Stimulated activated CD8-positive, alpha-beta memory T cell treated with anti-CD3 and anti-CD28 coated beads, Interleukin-15, amount 100 ng/mL, for 4 hours (primary cell): ENCODE measurements at regions not wholly inside any gene's neighbourhood (a gene's known extent, or its start where the extent isn't known, plus 50 kb on each side); places are given as distances from the start of the nearest gene placed in this dataset.

Experiments
- DNase-seq, 2 donors: peaks; one replicate each; pipeline ENCODE4 v3.0.0-alpha.2; 2020; ENCODE audit warnings: low read depth in 2 of 2

- no peak for DNase-seq
Measured at GRCh38 chr15:69626095-69627066, 173.8 kb downstream of the RPLP1 start.

DNA sequence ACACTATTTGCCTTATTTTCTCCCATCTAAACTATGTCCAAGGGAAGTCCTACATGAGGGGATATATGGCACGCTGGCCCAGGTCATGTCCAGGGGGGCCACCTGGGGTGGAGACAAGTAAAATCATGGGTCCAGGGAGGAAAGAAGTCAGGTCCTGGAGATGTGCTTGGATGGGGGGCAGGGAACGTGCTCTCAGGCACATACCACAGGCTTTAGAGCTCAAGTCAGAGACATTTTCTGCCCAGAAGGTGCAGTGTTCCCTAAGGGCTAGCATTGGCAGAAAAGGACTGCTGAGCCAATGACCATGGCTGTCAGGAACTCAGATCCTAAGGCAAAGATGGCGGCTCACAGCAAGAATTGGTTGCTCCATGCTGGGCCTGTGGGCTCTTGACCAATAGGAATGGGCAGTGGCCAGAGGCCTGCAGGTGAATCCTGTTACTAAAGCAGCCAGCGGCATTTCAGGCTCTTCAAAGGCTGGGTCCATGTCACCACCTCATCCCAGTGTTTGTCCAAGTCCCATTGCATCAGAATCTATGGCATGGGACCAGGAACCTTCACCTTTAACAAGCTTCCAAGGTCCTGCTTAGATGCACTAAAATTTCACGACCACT, 175.0 kb downstream of the RPLP1 start:
- DNase-seq, result no peak

GRCh38 chr15:69628256-69629093, 175.9 kb downstream of the RPLP1 start:
- DNase-seq, result no peak

GRCh38 chr15:69629631-69630161, 177.1 kb downstream of the RPLP1 start:
- DNase-seq, result no peak

- DNase-seq, result no peak
Measured at GRCh38 chr15:69631005-69631404, 178.4 kb downstream of the RPLP1 start.

DNA sequence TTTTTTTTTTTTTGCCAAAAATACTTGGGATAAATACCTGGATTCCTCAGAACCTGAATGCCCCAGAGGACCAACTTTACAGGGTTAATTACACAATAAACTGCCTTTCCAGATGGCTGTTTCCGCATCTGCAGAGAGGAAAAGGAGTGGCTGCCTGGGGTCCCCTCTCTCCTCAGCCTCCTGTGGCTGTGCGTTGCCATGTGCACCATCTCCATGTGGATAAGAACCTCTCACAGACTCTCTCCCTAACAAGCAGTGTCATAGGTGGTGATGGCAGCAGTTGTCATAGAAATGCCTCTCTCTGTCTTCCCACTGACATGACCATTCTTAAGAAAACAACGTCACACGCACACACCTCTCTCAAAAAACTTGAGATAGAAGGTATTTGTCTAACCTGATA, 179.4 kb downstream of the RPLP1 start:
- no peak for DNase-seq

DNA sequence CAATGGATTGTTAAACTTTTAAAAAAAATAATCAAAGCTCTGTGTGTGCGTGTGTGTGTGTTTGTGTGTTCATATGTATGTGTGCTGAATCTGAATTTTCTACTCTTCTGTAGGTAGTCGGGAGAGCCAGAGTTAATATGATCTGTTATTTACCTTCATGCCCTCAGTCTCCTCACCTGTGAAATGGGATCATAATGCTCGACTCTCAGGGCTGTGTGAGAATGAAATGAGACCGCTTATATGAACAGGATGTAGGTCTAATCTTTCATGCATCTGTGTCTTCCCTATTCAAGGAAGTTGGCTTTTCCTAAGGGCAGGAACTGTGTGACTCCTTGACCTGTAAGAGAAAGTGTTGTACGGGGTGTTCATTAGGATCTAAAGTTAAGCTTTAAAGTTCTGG, 182.2 kb downstream of the RPLP1 start:
- no peak for DNase-seq

DNA sequence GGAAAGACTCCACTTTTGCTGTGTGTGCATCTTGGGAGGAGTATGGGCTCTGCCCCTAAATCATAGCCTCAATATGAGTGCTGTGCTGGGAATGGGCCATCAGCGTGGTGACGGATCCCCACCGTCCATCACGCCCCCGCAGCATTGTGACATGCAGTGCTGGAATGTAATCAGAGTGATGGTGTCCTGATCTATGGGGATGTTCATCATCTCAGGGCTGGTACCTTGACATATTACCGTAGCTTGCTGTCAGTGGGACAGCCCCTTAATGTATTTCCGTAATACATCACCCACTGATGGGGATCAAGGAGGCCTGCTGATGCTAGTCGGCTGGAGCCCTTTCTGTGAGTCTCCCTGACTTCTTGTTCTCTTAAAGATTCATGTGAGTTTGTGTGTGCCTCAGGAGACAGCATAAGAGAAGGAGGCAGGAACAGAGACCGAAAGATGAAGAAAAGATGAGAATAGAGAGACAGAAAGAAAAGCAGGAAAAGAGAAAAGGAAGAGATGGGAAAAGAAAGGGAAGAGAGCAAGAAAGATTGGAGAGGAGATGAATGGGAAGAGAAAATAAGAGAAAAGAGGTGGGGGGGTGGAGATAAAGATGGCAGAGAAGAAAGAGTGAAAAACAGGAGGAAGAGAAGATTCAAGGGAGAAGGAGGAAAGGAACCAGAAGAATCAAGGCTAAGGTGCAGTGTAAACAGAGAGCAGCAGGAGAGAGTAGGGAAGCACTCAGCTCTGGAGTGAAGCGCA, 183.7 kb downstream of the RPLP1 start:
- no peak for DNase-seq

DNA sequence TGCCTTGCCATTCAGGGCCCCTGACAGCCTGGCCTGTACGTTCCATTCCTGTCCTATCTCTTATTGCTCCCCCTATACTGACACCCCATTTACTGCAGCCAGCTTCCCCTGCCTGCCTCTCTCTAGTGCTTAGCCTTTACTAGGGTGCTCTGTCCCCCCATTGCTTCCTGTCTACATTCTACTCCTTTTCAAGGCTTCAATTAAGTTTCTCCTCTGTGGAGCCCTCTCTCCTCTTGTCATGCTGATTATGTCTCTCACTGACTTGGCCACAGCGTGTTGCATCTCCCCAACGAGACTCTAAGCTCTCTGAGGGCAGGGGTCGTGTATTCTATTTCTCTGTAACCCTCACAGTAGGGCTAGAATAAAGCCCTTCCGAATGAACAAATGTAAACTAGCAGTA, 185.2 kb downstream of the RPLP1 start:
- DNase-seq, result no peak

- DNase-seq, result no peak
Measured at GRCh38 chr15:69643476-69643875, 190.9 kb downstream of the RPLP1 start.

DNA sequence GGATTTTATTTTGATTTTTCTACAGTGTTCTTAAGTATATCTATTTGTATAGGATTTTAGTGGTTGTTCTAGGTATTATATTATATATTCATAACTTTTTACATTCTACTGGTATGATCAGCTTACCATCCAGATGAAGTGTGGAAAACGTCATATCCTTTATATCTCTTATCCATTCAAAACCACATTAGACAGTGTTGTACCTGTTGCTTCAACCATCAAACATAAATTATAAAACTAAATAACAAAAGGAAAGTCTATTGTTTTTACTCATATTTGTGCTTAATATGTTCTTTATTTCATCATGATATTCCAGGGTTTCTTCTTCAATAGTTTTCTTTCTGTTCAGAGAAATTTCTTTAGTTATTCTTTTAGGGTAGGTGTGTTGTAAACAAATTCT, 191.4 kb downstream of the RPLP1 start:
- DNase-seq, result no peak

GRCh38 chr15:69644876-69645275, 192.3 kb downstream of the RPLP1 start:
- DNase-seq, result no peak

DNA sequence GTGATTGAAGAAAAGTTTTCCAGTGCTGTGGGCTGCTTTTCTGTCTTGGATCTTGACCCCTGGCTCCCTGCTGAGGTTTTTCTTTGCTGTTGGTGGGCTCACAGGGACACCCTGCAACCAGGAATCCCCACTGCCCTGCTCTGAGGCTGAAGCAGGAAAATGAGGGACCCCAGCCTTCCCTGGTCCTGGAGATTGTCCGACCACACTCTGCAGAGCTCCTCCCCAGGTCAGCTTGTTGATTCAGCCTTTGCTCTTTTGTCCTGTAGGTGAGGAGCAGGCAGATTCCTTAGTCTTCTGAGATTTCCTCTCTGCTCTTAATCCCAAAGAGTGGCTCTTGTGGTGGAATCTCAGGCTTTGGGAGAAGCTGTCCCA, 194.5 kb downstream of the RPLP1 start:
- no peak for DNase-seq

- no peak for DNase-seq
Measured at GRCh38 chr15:69648212-69648611, 195.6 kb downstream of the RPLP1 start.

GRCh38 chr15:69648775-69649735, 196.4 kb downstream of the RPLP1 start:
- DNase-seq, result no peak

DNA sequence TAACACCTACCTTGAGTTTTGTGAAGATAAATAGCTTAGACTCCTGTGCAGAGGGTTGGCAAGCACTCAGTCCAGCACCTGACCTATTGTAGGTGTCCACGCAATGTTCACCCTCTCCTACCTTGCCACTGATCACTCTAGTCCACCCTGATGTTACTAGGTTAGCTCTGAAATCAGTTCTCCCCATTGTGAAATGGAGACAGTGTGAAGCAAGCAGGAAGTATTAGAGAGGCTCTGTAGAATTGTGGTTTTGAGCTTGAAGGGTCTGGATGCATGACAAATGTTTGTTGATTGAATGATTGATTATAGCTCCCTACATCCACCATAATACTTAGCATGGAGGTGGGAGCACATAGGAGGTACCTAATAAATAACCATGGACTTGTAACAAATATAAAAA, 199.7 kb downstream of the RPLP1 start:
- no peak for DNase-seq

DNA sequence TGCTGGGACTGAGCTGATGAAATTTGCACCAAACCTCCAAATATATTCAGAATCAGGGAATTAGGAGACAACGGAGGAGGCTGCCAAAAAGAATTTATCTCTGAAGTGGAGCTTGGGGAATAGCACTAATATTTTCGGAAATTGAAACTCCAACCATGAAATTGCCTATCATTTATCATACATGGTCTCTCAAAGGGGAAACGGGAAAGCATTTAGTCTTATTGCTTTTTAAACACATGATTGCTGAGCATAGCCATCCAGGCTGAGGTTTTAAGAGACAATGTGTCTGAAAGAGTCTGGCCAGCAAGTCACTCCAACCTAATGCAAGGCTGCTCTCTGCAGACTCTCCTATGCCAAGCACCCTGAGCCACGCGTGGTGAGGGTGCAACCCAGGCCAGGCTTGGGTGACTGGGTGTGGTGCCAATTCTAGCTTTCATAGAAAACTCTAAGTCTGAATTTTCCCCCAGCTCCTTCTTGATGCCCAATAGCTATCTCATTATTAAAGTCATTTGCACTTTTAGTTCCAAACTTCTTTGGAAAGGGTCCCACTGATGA, 200.2 kb downstream of the RPLP1 start:
- DNase-seq, result no peak

- no peak for DNase-seq
Measured at GRCh38 chr15:69653306-69653705, 200.7 kb downstream of the RPLP1 start.

DNA sequence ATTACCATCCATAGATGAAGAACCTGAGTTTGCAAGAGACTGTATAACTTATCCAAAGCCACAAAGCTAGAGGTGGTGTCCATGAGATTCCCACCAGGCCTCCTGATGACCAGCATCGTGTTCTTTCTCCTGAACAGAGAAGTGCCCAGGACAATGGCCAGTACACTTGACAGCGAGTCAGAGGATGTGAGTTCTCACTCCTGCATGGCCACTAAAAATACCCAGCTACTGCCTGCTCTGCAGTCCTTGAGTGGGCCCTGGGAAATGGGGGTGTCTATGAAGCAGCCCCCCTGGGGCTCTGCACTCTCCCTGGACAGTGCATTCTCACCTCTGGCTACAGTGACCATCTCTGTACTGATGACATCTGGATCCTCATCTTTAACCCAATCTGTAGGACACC, 201.2 kb downstream of the RPLP1 start:
- no peak for DNase-seq
